ENCODE measurements at regions not wholly inside any gene's neighbourhood (a gene's known extent, or its start where the extent isn't known, plus 50 kb on each side); places are given as distances from the start of the nearest gene placed in this dataset.

DNA sequence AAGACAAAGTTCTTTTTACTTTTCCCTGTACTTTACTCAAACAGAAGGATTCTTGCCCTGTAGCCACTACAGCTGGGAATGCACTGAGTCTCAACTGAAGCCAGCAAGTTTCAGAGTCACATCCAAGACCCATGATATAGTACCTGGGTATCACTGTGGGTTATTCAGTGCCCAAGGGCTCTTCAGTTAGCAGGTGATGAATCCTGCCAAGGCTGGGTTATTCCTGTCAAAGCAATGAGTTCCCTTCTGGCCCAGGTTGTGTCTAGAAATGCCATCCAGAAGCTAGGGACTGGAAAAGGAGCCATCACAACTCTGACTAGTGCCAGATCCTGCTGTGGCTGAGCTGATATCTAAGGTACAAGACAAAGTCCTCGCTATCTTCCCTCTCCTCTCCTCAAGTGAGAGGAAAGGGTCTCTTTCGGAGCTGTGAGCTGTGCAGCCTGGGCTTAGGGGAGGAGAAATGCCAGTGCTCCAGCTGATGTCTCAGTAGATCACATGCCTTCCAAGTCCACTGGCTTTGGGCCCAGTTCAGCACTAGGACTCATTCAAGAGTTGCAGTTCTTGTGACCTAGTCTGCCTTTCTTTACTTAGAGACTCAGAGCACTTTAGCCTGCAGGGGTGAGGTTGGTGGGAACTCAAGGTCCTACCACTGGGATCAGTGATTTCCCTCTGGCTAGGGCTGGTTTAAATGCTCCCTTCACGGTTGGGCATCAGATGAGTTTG lies 369.4 kb downstream of the TBX15 start:
- Histone ChIP-seq H3K9ac (ENCODE audit: low read length in 3 of 3) (no peak overlapping the region), H3K27ac (ENCODE audit: low read depth in 2 of 2, low read length in 2 of 2) (no peak overlapping the region), H3K4me1 (ENCODE audit: control insufficient read depth in 2 of 3, insufficient read depth in 2 of 3, low read depth in 1 of 3, low read length in 3 of 3) (no peaks in the 10 kb centered on the region), H3K27me3 (ENCODE audit: control insufficient read depth, insufficient read depth, low read length) (no peaks in the 10 kb centered on the region), H3K36me3 (ENCODE audit: control insufficient read depth in 2 of 3, insufficient read depth in 3 of 3, low read length in 3 of 3) (no peaks in the 10 kb centered on the region), H3K9me3 (ENCODE audit: control insufficient read depth in 2 of 3, insufficient read depth in 1 of 3, low read length in 3 of 3) (peaks cover 0 to 6% (median 0%) of the 10 kb centered on the region in 3 donors), H3K4me3 (ENCODE audit: low read length in 3 of 3) (no peak overlapping the region)
- intact Hi-C loops (cut with DNase I) = no loop called here
- DNase-seq = no peak
- TF ChIP-seq, protein P1, sequence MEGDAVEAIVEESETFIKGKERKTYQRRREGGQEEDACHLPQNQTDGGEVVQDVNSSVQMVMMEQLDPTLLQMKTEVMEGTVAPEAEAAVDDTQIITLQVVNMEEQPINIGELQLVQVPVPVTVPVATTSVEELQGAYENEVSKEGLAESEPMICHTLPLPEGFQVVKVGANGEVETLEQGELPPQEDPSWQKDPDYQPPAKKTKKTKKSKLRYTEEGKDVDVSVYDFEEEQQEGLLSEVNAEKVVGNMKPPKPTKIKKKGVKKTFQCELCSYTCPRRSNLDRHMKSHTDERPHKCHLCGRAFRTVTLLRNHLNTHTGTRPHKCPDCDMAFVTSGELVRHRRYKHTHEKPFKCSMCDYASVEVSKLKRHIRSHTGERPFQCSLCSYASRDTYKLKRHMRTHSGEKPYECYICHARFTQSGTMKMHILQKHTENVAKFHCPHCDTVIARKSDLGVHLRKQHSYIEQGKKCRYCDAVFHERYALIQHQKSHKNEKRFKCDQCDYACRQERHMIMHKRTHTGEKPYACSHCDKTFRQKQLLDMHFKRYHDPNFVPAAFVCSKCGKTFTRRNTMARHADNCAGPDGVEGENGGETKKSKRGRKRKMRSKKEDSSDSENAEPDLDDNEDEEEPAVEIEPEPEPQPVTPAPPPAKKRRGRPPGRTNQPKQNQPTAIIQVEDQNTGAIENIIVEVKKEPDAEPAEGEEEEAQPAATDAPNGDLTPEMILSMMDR (IDR thresholded peaks at IDR 0.05; ENCODE audit: borderline replicate concordance, extremely low read depth, insufficient read depth) = no peak
- FAIRE-seq = no peak

DNA sequence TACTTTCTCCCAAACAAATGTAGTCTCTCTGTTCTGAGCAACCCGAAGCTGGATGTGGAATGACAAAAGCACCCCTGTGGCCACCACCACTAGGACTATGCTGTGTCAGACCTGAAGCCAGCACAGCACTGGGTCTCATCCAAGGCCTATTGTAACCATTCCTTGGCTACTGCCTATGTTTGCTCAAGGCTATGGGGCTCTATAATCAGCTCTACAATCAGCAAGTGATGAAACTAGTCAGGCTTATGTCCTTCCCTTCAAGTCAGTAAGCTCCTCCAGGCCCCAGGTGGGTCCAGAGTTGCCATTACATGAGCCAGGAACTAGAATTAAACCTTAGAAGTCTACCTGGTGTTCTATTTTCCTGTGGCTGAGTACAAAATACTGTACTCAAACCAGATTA lies 370.2 kb downstream of the TBX15 start:
- Histone ChIP-seq H3K9me3 (ENCODE audit: control insufficient read depth in 2 of 3, insufficient read depth in 1 of 3, low read length in 3 of 3) (peaks cover 0 to 6% (median 0%) of the 10 kb centered on the region in 3 donors), H3K27ac (ENCODE audit: low read depth in 2 of 2, low read length in 2 of 2) (no peak overlapping the region), H3K4me1 (ENCODE audit: control insufficient read depth in 2 of 3, insufficient read depth in 2 of 3, low read depth in 1 of 3, low read length in 3 of 3) (no peaks in the 10 kb centered on the region), H3K4me3 (ENCODE audit: low read length in 3 of 3) (no peak overlapping the region), H3K36me3 (ENCODE audit: control insufficient read depth in 2 of 3, insufficient read depth in 3 of 3, low read length in 3 of 3) (no peaks in the 10 kb centered on the region), H3K9ac (ENCODE audit: low read length in 3 of 3) (no peak overlapping the region), H3K27me3 (ENCODE audit: control insufficient read depth, insufficient read depth, low read length) (no peaks in the 10 kb centered on the region)
- intact Hi-C loops (cut with DNase I) = no loop called here
- DNase-seq (no peak), FAIRE-seq (no peak)
- TF ChIP-seq, protein P1 (IDR thresholded peaks at IDR 0.05; ENCODE audit: borderline replicate concordance, extremely low read depth, insufficient read depth) = no peak

DNA sequence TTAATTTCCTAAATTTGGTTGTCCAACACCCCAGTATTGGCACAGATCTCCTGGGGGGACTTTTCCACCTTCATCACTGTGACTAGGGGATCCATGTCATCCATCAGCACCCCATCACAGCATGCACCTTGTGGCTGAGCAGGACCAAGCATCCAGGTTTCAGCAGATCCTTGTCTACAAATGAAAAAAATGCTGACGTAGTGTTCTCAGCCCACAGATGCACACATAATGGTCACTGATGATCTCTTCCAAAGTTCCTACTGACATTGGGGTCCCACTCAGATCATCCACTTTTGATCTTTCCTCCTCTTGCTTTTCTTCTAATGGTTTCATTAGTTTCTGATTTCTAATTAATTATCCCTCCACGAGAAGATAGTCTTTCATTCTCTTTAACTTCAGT lies 373.1 kb downstream of the TBX15 start:
- Histone ChIP-seq H3K9me3 (ENCODE audit: control insufficient read depth in 2 of 3, insufficient read depth in 1 of 3, low read length in 3 of 3) (peaks cover 0 to 6% (median 0%) of the 10 kb centered on the region in 3 donors), H3K27ac (ENCODE audit: low read depth in 2 of 2, low read length in 2 of 2) (no peak overlapping the region), H3K9ac (ENCODE audit: low read length in 3 of 3) (no peak overlapping the region), H3K4me1 (ENCODE audit: control insufficient read depth in 2 of 3, insufficient read depth in 2 of 3, low read depth in 1 of 3, low read length in 3 of 3) (no peaks in the 10 kb centered on the region), H3K4me3 (ENCODE audit: low read length in 3 of 3) (no peak overlapping the region), H3K27me3 (ENCODE audit: control insufficient read depth, insufficient read depth, low read length) (no peaks in the 10 kb centered on the region), H3K36me3 (ENCODE audit: control insufficient read depth in 2 of 3, insufficient read depth in 3 of 3, low read length in 3 of 3) (no peaks in the 10 kb centered on the region)
- intact Hi-C loops (cut with DNase I) = no loop called here
- FAIRE-seq = no peak
- DNase-seq = no peak
- TF ChIP-seq, protein P1 (IDR thresholded peaks at IDR 0.05; ENCODE audit: borderline replicate concordance, extremely low read depth, insufficient read depth) = no peak

All from kidney (tissue), 13 donors.